Vagina (tissue), 2 donors: ENCODE measurements at regions not wholly inside any gene's neighbourhood (a gene's known extent, or its start where the extent isn't known, plus 50 kb on each side); places are given as distances from the start of the nearest gene placed in this dataset.

Source experiments
- POLR2A ChIP-seq, 2 donors: fragments of 450-650 bp; IDR thresholded peaks; one replicate each; pipeline ENCODE4 v1.6.1; 2017; ENCODE audit warnings: antibody characterized with exemption in 2 of 2, mild to moderate bottlenecking in 2 of 2, moderate library complexity in 2 of 2
- POLR2AphosphoS5 ChIP-seq, 2 donors: sonication (generic); formaldehyde crosslinking; IDR thresholded peaks; one replicate each; pipeline ENCODE4 v1.9.0; 2017; ENCODE audit warnings: antibody characterized with exemption in 2 of 2, mild to moderate bottlenecking in 2 of 2, low read depth in 1 of 2; ENCODE audit not compliant: insufficient read depth in 1 of 2
- TF ChIP-seq, protein P1 (sequence below), 3 experiments: fragments of 450-650 bp in 2 of 3; fragments of 200-600 bp in 1 of 3; sonication (generic) in 1 of 3; IDR thresholded peaks; one replicate each; pipeline ENCODE4 v1.5.1; 2017 to 2019; ENCODE audit warnings: antibody characterized with exemption in 3 of 3, mild to moderate bottlenecking in 2 of 3, moderate library complexity in 2 of 3

DNA sequence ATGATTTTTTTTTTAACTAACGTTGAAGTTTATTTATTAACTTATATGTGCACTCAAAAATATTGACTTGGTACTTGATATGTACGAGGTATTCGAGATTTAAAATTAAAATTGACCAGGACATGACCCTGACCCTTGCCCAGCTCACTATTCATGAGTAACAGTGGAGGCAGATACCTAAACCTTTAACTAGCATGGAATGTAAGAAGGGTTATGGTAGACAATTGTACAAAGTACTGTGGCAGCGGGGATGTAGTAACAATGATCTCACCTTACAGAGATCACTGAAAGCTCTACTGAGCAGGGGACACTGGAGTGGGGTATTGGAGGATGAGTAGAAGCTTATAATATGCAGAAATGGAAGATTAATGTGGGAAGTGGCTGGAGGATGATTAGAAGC lies 60.8 kb downstream of the ADRA2A start:
- TF ChIP-seq, protein P1, sequence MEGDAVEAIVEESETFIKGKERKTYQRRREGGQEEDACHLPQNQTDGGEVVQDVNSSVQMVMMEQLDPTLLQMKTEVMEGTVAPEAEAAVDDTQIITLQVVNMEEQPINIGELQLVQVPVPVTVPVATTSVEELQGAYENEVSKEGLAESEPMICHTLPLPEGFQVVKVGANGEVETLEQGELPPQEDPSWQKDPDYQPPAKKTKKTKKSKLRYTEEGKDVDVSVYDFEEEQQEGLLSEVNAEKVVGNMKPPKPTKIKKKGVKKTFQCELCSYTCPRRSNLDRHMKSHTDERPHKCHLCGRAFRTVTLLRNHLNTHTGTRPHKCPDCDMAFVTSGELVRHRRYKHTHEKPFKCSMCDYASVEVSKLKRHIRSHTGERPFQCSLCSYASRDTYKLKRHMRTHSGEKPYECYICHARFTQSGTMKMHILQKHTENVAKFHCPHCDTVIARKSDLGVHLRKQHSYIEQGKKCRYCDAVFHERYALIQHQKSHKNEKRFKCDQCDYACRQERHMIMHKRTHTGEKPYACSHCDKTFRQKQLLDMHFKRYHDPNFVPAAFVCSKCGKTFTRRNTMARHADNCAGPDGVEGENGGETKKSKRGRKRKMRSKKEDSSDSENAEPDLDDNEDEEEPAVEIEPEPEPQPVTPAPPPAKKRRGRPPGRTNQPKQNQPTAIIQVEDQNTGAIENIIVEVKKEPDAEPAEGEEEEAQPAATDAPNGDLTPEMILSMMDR (IDR thresholded peaks at IDR 0.05) = no peak
- TF ChIP-seq POLR2A (IDR thresholded peaks at IDR 0.05) = no peak
- TF ChIP-seq POLR2AphosphoS5 (IDR thresholded peaks at IDR 0.05; ENCODE audit: insufficient read depth in 1 of 2, low read depth in 1 of 2) = no peak
